HEK293 (cell line): ENCODE measurements at regions not wholly inside any gene's neighbourhood (a gene's known extent, or its start where the extent isn't known, plus 50 kb on each side); places are given as distances from the start of the nearest gene placed in this dataset.

Experiments
- KLF16 ChIP-seq: fragments of 450-650 bp; formaldehyde crosslinking; IDR thresholded peaks from 2 replicates; pipeline ENCODE4 v1.5.1; 2017; ENCODE audit warnings: missing biosample characterization, missing genetic modification characterization
- TRIM28 ChIP-seq: IDR thresholded peaks from 2 replicates; pipeline ENCODE4 v1.6.1; 2011; ENCODE audit warnings: low read length, control low read depth, borderline replicate concordance
- ZBTB7A ChIP-seq: fragments of 450-650 bp; formaldehyde crosslinking; IDR thresholded peaks from 2 replicates; pipeline ENCODE4 v1.5.1; 2016; ENCODE audit warnings: low read depth, missing biosample characterization, missing genetic modification characterization
- ZNF140 ChIP-seq: fragments of 450-650 bp; formaldehyde crosslinking; IDR thresholded peaks from 2 replicates; pipeline ENCODE4 v1.5.1; 2016; ENCODE audit warnings: missing biosample characterization, missing genetic modification characterization
- ZNF24 ChIP-seq: fragments of 450-650 bp; formaldehyde crosslinking; IDR thresholded peaks from 2 replicates; pipeline ENCODE4 v1.5.1; 2016; ENCODE audit warnings: missing biosample characterization, missing genetic modification characterization
- ZNF394 ChIP-seq: fragments of 450-650 bp; formaldehyde crosslinking; IDR thresholded peaks from 2 replicates; pipeline ENCODE4 v1.5.1; 2016; ENCODE audit warnings: missing biosample characterization, missing genetic modification characterization, mild to moderate bottlenecking, moderate library complexity, borderline replicate concordance
- ZNF449 ChIP-seq: fragments of 450-650 bp; formaldehyde crosslinking; IDR thresholded peaks from 2 replicates; pipeline ENCODE4 v1.5.1; 2017; ENCODE audit warnings: missing biosample characterization, mild to moderate bottlenecking, missing genetic modification characterization, moderate library complexity
- TF ChIP-seq, protein P1 (sequence below): fragments of 450-650 bp; formaldehyde crosslinking; IDR thresholded peaks from 2 replicates; pipeline ENCODE4 v1.5.1; 2016; ENCODE audit warnings: missing biosample characterization, missing genetic modification characterization
- TF ChIP-seq, protein P2 (sequence below): fragments of 450-650 bp; IDR thresholded peaks from 2 replicates; pipeline ENCODE4 v1.5.1; 2018; ENCODE audit warnings: missing biosample characterization, mild to moderate bottlenecking, missing genetic modification characterization
- TF ChIP-seq, protein P3 (sequence below): fragments of 450-650 bp; formaldehyde crosslinking; IDR thresholded peaks from 2 replicates; pipeline ENCODE4 v1.5.1; 2017; ENCODE audit warnings: missing biosample characterization, missing genetic modification characterization
- TF ChIP-seq, protein P4 (sequence below): fragments of 450-650 bp; formaldehyde crosslinking; IDR thresholded peaks from 2 replicates; pipeline ENCODE4 v1.5.1; 2016; ENCODE audit warnings: missing biosample characterization, missing genetic modification characterization

DNA sequence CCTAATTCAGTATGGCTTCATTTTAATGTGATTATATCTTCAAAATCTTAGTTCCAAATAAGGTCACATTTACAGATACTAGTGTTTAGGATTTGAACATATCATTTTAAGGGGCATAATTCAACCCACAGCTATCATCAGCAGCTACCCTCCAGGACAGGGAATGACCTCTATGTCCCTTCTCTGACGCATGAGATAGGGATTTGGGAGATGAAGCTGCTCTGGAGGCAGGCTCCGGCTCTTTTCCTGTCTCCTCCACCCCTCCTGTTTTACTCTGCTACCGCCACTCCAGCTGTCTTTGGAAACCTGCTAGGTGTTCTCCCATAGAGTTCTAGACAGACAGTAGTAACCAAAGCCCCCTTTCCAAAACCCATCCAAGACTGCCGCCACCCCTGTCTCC lies 119.2 kb downstream of the CARTPT start:
- TF ChIP-seq, protein P1, sequence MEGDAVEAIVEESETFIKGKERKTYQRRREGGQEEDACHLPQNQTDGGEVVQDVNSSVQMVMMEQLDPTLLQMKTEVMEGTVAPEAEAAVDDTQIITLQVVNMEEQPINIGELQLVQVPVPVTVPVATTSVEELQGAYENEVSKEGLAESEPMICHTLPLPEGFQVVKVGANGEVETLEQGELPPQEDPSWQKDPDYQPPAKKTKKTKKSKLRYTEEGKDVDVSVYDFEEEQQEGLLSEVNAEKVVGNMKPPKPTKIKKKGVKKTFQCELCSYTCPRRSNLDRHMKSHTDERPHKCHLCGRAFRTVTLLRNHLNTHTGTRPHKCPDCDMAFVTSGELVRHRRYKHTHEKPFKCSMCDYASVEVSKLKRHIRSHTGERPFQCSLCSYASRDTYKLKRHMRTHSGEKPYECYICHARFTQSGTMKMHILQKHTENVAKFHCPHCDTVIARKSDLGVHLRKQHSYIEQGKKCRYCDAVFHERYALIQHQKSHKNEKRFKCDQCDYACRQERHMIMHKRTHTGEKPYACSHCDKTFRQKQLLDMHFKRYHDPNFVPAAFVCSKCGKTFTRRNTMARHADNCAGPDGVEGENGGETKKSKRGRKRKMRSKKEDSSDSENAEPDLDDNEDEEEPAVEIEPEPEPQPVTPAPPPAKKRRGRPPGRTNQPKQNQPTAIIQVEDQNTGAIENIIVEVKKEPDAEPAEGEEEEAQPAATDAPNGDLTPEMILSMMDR (tag by site-specific recombination): no peak
- TF ChIP-seq ZNF449 (no peak), KLF16 (tag by site-specific recombination) (no peak), ZBTB7A (no peak), ZNF24 (tag by site-specific recombination) (no peak), ZNF394 (tag by site-specific recombination) (no peak), ZNF140 (tag by site-specific recombination) (no peak), TRIM28 (no peak)
- TF ChIP-seq, protein P2, sequence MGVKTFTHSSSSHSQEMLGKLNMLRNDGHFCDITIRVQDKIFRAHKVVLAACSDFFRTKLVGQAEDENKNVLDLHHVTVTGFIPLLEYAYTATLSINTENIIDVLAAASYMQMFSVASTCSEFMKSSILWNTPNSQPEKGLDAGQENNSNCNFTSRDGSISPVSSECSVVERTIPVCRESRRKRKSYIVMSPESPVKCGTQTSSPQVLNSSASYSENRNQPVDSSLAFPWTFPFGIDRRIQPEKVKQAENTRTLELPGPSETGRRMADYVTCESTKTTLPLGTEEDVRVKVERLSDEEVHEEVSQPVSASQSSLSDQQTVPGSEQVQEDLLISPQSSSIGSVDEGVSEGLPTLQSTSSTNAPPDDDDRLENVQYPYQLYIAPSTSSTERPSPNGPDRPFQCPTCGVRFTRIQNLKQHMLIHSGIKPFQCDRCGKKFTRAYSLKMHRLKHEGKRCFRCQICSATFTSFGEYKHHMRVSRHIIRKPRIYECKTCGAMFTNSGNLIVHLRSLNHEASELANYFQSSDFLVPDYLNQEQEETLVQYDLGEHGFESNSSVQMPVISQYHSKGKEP: no peak
- TF ChIP-seq, protein P3, sequence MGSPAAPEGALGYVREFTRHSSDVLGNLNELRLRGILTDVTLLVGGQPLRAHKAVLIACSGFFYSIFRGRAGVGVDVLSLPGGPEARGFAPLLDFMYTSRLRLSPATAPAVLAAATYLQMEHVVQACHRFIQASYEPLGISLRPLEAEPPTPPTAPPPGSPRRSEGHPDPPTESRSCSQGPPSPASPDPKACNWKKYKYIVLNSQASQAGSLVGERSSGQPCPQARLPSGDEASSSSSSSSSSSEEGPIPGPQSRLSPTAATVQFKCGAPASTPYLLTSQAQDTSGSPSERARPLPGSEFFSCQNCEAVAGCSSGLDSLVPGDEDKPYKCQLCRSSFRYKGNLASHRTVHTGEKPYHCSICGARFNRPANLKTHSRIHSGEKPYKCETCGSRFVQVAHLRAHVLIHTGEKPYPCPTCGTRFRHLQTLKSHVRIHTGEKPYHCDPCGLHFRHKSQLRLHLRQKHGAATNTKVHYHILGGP (tag by site-specific recombination): no peak
- TF ChIP-seq, protein P4, sequence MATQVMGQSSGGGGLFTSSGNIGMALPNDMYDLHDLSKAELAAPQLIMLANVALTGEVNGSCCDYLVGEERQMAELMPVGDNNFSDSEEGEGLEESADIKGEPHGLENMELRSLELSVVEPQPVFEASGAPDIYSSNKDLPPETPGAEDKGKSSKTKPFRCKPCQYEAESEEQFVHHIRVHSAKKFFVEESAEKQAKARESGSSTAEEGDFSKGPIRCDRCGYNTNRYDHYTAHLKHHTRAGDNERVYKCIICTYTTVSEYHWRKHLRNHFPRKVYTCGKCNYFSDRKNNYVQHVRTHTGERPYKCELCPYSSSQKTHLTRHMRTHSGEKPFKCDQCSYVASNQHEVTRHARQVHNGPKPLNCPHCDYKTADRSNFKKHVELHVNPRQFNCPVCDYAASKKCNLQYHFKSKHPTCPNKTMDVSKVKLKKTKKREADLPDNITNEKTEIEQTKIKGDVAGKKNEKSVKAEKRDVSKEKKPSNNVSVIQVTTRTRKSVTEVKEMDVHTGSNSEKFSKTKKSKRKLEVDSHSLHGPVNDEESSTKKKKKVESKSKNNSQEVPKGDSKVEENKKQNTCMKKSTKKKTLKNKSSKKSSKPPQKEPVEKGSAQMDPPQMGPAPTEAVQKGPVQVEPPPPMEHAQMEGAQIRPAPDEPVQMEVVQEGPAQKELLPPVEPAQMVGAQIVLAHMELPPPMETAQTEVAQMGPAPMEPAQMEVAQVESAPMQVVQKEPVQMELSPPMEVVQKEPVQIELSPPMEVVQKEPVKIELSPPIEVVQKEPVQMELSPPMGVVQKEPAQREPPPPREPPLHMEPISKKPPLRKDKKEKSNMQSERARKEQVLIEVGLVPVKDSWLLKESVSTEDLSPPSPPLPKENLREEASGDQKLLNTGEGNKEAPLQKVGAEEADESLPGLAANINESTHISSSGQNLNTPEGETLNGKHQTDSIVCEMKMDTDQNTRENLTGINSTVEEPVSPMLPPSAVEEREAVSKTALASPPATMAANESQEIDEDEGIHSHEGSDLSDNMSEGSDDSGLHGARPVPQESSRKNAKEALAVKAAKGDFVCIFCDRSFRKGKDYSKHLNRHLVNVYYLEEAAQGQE (tag by site-specific recombination): no peak
